ENCODE measurements at regions not wholly inside any gene's neighbourhood (a gene's known extent, or its start where the extent isn't known, plus 50 kb on each side); places are given as distances from the start of the nearest gene placed in this dataset.
"Not testable (repeated sequence)": the region's sequence is repeated elsewhere in the genome, so short reads cannot be mapped to it uniquely, and the experiment has no call there.

DNA sequence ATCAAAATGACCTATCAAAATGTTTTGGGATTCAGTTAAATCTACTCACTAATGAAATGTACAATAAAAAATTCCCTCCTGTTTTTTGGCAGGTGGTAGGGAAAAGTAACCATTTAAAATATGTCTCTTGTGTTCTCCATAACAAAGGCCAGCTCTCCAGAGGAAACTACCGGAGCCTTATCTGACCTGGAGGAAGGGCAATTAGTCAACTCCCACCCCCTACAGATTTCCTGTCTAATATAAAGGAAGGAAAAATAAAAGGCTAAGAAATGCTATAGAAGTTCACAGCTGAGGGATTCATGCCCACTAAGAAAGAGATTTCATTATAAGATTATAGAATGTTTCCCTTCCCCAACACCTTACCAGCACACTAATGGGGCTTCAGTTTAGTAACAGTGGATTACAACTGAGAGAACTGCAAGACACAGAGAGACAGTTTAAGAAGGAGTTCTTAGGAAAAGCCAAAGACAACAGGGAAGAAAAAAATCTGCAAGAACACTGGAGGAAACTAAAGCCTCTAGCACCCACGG, 376.5 kb upstream of the KCNMB2 start:
- DNase-seq (ENCODE audit: low read depth in 2 of 2, low spot score in 1 of 2) = no peak

DNA sequence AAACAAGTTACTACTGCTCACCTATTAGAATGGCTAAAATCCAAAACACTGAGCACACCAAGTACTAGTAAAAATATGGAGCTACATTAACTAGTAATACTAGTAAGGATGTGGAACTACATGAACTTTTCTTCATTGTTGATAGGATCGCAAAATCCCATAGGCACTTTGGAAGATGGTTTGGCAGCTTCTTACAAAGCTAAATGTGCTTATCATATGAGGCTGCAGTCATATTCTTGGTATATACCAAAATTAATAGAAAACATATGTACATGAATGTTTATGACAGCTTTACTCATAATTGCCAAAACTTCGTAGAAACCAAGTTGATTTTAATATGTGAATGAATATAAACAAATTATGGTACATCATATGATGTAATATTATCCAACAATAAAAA, 366.8 kb upstream of the KCNMB2 start:
- DNase-seq (ENCODE audit: low read depth in 2 of 2, low spot score in 1 of 2) = no peak

DNA sequence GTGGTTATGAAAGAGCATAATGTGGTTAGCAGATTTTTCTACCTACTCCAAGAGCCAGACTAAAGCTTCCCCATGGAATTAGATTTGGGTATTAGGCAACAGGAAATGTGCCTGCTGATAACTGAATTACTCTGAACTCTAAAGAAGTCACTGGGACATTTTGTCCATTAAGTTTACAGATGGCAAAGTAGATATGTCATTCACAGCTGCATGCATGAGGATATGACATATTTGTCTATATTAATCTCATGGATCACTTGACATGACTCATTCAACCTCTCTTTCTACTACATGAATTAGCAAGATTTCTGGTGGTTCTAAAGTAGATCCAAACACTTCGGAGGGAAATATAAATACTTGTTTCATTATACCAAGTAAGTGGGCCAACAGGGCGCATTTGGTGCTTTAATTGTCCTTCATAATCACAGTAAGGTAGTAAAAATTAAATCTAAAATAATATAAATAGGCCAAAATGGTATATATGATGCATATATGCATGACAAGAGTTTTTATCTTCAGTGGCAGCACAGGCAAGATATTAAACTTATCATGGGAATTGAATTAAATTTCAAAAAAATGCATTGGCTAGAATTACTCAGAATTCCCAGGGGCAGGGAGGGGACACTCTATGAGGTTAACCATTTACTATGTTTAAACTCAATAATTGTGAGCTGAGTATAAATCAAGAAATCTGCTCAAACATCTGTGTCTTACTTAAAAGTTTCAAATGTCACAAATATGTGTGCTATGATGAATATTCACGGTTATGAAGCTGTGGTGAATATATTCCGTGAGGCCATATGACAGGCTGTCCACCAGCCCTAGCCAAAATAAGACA, 365.3 kb upstream of the KCNMB2 start:
- DNase-seq (ENCODE audit: low read depth in 2 of 2, low spot score in 1 of 2) = no peak

DNA sequence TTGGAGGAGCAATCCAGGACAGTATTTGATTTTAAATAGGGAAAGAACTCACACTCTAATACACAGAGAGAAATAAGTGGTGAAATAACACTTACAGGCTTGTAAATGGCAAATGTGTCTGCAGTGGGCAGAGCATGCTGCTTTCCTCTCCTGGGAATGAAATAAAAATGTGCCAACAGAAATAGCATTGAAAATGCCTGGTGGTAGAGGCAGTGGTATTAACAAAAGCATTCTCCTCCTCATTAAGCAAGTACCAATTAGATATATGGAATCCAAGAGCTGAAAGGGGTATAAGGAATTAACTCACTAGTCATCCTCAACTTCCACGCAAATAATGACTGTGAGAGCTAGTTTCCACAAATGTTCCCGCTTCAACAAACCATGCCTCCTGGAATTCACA, 364.1 kb upstream of the KCNMB2 start:
- no peak for DNase-seq (ENCODE audit: low read depth in 2 of 2, low spot score in 1 of 2)

DNA sequence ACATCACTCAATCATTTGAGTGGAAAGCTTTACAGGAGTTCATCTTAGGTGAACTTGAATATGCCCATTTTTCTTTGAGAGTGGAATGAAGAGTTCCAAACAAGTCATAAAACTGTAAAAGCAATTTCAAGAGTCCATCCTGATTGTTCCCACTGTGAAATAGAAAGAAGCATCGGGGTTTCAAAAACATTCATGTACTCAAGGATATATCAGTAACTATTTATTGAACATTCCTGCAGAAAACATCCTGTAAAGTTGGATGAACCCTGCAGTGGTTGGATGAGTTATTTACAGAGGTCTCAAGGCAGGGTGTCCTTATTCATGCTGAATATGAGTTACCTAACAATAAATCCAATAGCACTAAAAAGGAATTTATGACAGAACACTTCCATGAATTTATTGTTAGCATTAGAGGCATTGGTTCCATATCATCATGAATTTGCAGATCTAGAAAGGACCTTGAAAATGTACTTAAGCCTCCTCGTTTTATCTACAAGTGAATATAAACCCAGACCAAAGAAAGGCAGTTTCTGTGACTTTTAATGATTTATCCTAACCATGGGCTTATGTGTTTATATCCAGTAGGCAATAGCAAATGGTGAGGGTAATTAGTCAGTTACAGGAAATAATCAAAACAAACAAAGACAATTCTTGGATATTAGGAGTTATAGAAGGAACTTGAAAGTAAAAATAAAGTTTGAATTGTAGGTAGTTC, 361.9 kb upstream of the KCNMB2 start:
- no peak for DNase-seq (ENCODE audit: low read depth in 2 of 2, low spot score in 1 of 2)

DNA sequence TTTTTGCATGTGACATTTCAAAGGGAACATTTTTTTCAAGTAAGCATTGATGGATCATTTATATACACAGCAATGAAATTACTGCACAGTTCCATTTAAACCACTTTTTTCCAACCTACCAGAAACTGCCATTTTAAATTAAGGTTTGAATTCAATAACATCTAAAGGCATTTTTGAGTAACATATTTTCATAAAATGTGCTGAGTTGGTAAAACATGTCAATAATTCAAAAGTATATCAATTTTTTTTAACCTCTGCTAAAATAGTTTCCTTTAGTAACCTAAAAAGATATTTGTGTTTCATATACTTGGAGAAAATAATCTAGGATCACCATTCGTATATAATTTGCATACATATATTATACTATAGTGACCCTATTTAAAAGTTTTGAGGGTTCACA, 355.1 kb upstream of the KCNMB2 start:
- DNase-seq (ENCODE audit: low read depth in 2 of 2, low spot score in 1 of 2) = no peak

DNA sequence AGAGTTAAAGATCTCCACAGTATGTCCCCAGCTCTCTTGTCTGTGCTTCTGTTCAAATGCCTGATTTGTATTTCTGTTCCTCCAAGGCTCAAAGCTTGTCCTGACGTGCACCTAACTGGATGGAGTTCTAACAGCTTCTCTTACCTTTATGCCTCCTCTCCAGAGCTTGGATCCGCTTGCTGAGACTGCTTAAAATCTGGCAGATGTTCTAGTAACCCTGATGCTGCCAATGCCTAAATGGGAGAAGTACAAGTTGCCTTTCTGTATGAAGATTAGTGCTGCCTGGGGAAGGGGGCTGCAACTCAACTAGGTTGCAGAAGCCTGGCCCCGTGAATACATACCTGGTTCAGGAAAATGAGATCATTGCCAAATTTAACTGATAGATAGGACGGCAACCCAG, 354.5 kb upstream of the KCNMB2 start:
- no peak for DNase-seq (ENCODE audit: low read depth in 2 of 2, low spot score in 1 of 2)

DNA sequence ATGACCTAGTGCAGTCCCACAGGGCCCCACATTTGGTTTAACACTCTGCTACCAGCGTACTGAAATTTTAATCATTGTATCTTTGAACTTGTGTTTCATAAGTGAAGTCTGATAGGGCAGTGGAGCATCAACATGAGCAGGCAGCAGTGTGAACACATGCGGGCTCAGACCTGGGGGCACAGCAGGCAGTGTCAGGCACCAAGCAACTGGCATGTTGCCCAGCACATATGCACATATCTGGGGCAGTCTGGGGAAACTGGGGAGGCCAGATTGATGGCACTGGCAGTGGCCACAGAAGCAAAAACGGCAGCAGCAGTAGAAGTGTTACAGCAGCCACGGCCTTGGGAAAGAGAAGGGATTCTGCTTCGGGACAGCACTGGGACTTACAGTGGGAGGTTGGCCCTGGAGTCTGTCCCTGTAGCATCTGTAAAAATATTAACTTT, 353.9 kb upstream of the KCNMB2 start:
- no peak for DNase-seq (ENCODE audit: low read depth in 2 of 2, low spot score in 1 of 2)

DNA sequence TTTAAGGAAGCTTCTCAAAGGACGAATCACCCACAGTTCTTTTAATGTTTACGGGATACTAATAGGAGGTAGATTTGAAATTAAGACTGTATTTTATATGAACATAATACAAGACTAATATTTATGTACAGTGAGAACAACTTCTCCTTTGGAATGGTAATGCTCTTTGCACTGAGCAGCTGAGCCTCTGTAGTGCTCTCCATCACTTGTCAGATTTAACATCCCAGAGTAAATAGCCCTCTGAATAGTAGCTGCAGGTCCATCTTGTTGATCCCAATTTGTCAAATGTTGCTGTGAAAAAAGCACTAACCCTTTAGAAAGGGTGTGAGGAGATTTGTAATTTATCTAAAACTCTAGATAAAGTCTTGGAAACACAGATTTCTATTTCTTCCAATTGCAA, 351.4 kb upstream of the KCNMB2 start:
- DNase-seq (ENCODE audit: low read depth in 2 of 2, low spot score in 1 of 2) = no peak

DNA sequence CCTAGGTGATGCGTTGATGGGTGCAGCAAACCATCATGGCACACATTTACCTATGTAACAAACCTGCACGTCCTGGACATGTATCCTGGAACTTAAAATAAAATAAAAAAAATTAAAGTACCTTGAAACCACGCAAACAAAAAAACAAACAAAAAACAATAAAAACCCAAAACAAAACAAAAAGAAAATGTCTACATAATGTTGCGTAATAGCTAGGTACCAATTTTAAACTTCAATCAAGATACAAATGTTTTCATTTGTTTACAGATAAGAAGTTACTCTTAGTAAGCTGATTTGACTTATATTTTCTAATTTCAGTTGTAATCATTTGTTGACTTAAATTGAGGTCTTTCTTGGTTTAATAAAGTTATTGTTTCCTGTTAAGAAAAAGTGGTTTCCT, 349.6 kb upstream of the KCNMB2 start:
- no peak for DNase-seq (ENCODE audit: low read depth in 2 of 2, low spot score in 1 of 2)

DNA sequence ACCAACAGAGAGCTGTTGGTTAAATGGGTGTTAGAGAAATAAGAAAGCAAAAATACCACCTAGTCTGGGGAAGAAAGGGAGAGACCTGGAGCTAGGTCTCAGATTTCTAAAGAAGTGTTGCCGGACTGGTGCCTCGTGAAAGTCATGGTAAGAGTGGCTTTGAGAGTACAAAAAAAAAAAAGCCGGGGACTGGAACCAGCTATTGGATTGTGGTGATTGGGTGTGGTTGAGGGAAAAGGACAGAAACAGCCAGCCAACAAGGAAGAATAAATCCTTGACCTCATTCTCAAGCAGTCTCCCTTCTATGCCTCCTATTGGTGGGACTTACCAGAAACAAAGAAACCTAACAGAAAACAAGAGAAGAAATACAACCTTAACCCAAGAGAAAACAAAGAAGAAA, 346.4 kb upstream of the KCNMB2 start:
- no peak for DNase-seq (ENCODE audit: low read depth in 2 of 2, low spot score in 1 of 2)

DNA sequence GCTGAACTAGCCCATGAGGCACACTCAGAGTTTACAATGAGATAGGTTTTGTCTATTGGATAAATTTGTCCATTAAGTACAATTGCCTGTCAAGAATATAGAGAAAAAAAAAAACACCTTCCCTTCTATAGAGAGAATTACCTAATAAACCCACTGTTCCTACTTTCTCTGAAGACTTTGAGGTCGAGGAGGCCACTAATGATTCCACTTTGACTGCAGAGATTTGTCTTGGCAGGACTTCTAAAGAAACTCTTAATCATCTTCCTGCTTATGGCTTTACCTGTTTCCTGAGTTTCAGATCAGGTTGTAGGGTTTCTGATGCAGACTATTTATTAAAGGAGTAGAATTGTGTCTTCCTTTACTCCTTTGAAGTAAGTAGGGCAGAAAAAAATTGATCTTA, 342.4 kb upstream of the KCNMB2 start:
- no peak for DNase-seq (ENCODE audit: low read depth in 2 of 2, low spot score in 1 of 2)

DNA sequence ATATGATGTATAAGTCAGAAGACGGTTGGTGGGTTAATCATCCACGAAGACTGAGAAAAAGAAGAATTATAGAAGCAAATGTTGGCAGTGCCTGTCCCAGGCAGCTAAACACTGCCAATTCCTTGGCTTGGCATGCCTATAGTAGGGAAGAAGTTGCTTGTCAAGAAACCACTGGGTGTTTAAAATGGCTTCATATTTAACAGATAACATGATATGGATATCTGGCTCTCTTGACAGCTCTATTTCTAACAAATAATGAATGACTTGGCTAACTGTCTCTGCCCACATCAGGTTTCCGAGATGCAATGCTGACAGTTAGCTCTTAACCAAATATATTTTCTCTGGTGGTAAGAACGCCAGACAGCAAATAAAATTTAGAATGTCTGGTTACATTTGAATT, 341.7 kb upstream of the KCNMB2 start:
- no peak for DNase-seq (ENCODE audit: low read depth in 2 of 2, low spot score in 1 of 2)

DNA sequence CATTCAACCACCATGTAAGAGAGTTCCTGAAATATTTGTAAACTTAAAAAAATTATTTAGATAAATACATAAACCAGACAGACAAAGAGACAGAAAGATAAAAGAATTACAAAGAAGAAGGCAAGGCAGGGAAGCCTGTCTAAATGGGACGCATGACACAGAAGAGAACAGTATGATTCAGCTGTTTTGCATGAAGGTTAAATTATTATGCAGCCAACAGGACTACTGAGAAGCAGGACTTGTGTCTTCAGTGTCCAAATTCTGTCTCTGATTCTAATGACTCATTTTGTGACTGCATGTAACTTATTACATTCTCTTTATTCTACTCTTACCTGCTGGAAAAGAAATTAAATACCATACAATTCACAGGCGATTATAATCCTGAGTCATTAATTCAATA, 340.4 kb upstream of the KCNMB2 start:
- DNase-seq (ENCODE audit: low read depth in 2 of 2, low spot score in 1 of 2) = no peak

DNA sequence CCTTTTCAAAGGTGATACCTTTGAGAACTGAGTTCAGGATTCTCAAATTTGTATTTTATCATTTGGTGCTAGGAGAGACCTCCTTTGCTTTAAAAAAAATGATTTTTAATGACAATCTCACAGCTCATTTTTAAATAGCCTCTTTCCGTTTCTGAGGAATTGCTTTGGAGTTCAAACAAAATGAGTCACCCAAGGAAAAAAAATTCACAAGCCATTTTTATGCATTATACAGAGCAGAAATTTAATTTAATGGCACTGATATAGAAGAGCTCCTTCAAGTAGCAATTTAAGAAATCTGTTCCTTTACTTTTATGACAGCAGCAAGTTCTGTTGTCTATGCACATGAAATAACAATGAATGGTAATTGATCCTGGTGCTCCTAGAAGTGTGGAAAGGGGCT, 337.9 kb upstream of the KCNMB2 start:
- no peak for DNase-seq (ENCODE audit: low read depth in 2 of 2, low spot score in 1 of 2)

DNA sequence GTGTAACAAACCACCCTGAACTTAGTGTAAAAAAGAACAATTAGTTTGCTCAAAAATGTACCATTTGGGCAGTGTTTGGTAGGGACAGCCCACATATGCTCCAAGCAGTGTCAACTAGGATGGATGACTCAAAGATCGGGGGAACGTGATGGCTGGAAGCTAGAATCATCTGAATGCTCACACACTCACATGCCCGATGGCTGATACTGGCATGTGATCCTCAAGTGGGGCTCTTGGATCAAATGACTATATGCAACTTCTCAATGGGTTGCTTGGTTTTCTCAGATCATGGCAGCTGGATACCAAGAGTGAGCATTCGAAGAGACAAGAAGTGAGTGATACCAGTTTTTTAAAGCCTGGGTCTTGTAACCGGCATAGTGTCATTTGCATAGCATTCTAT, 335.9 kb upstream of the KCNMB2 start:
- no peak for DNase-seq (ENCODE audit: low read depth in 2 of 2, low spot score in 1 of 2)

DNA sequence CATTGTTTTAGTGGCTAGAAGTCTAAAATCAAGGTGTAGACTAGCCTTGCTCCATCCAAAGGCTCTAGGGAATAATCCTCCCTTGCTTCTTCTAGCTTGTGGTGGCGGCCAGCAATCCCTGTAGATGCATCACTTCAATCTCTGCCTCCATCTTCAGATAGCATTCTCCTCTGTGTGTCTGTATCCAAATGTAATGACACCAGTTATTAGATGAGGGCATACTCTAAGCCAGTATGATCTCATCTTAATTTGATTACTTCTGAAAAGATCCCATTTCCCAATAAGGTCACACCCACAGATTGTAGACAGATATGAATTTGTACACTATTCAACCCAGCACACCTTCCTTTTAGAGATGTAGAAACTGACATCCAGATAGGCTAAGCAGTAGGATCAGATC, 334.5 kb upstream of the KCNMB2 start:
- DNase-seq (ENCODE audit: low read depth in 2 of 2, low spot score in 1 of 2) = no peak

DNA sequence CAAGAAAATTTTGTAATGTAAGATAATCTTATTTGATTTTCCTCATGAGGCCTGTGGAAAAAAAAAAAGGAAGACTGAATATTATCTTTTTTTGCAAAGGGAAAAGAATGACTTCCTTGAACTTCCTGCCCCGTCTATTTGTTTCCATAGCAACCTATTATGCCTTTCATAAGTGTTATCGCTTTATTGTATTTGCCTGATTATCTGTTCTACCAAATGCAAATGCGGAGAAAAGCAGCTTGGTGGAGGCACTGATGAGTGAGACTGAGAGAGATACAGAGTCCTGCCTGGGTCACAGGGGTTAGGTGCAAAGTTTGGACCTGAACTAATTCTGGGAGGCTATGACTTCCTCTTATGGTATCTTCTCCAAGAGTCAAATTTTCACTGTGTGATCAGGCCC, 334.0 kb upstream of the KCNMB2 start:
- DNase-seq (ENCODE audit: low read depth in 2 of 2, low spot score in 1 of 2) = no peak

DNA sequence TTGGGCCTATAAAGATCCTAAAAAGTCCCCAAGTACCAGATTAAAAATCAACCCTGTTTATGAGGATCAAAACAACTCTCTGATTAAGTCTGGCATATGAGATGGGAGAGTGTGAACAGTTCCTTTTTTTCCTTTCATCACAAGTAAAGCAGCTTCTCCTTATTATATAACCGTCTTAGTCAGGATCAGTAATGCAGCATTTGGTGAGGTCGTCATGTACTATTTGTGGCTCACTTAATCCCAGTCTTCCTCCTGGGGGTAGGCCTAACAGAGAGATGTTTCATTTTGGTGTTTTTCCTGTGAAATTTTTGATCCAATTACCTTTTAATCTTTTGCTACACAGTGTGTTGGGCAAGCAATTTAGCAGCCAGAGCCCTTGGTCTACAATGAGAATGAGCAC, 333.1 kb upstream of the KCNMB2 start:
- no peak for DNase-seq (ENCODE audit: low read depth in 2 of 2, low spot score in 1 of 2)

DNA sequence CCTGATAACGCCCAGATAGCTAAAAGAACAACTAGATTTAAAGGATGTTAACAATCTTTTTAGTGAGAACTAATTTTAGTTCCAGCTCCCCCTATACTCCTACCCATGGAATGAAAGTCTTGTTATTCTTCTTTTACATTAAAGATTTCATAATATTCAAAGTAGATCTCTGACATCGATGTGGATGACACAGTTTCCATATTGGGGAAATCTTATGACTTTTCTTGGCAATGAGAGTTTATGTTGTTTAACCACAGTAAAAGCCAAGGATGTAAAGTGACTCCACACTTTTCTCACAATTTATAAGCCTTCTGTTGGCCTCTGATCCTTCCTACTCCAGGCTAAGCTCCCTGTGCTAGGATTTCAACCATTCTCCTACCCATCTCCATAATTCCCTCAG, 332.6 kb upstream of the KCNMB2 start:
- no peak for DNase-seq (ENCODE audit: low read depth in 2 of 2, low spot score in 1 of 2)

DNA sequence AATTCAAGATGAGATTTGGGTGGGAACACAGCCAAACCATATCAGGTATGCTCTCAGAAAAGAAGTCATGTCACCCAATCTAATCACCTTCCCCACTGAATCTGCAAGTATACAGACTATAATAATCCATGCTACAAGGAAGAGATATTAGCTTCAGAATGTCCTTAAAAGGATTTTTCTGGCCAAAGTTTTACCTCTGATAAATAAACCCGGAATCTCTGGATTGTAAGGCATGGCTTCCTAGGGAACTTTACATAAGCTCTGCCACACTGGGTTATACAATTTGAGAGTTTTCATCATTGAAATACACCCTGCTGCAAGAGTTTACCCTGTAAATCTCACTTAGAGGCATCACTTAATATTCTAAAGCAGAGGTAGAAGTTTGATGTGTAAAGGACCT, 330.5 kb upstream of the KCNMB2 start:
- DNase-seq (ENCODE audit: low read depth in 2 of 2, low spot score in 1 of 2) = no peak

DNA sequence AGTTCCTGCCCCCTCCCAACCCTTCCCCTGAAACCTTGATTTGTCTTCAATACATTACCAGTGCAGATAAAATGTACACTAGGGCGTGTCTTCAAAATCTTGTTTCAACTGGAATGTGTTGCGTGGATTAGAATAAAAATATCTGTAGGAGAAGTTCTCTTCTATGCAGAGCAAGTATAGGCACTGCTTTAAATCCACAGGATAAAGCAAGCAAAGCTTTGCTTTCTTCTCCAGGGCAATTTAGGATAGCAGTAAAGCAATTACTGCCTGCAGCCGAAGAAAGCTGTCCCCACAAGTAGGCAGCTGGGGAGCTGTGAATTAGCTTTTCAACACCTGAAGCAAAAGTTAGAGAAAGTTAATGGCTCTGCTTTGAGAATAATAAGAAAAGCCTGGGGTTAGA, 329.7 kb upstream of the KCNMB2 start:
- no peak for DNase-seq (ENCODE audit: low read depth in 2 of 2, low spot score in 1 of 2)

DNA sequence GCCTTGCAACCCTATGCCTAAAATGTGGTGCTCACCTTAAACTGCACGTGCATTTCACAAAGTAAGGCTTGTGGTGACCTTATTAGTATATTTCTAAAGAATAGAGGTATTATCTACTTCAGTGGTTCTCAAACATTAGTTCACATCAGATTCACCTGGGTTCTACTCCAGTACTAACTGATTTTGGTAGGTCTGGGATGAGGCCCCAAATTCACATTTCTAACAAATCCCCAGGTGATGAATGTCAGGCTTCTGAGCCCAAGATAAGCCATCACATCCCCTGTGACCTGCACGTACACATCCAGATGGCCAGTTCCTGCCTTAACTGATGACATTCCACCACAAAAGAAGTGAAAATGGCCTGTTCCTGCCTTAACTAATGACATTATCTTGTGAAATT, 329.1 kb upstream of the KCNMB2 start:
- DNase-seq (ENCODE audit: low read depth in 2 of 2, low spot score in 1 of 2) = not testable (repeated sequence)
